ENCODE measurements at regions not wholly inside any gene's neighbourhood (a gene's known extent, or its start where the extent isn't known, plus 50 kb on each side); places are given as distances from the start of the nearest gene placed in this dataset.

GRCh38 chr2:14475994-14476393 is 156.5 kb upstream of the LRATD1 start:
- dilution Hi-C loops (cut with MboI; ENCODE audit: extremely low pct_ligation_motif_present, low sequenced_read_pairs) = no loop called here
- no peaks in the 10 kb centered on the region for H3K27me3 ChIP-seq (ENCODE audit: control insufficient read depth, extremely low read depth, insufficient read depth, low read length)
- TF ChIP-seq, protein P1, sequence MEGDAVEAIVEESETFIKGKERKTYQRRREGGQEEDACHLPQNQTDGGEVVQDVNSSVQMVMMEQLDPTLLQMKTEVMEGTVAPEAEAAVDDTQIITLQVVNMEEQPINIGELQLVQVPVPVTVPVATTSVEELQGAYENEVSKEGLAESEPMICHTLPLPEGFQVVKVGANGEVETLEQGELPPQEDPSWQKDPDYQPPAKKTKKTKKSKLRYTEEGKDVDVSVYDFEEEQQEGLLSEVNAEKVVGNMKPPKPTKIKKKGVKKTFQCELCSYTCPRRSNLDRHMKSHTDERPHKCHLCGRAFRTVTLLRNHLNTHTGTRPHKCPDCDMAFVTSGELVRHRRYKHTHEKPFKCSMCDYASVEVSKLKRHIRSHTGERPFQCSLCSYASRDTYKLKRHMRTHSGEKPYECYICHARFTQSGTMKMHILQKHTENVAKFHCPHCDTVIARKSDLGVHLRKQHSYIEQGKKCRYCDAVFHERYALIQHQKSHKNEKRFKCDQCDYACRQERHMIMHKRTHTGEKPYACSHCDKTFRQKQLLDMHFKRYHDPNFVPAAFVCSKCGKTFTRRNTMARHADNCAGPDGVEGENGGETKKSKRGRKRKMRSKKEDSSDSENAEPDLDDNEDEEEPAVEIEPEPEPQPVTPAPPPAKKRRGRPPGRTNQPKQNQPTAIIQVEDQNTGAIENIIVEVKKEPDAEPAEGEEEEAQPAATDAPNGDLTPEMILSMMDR (optimal IDR thresholded peaks at IDR 0.05 in 1 of 3, IDR thresholded peaks at IDR 0.05 in 1 of 3, conservative IDR thresholded peaks at IDR 0.05 in 1 of 3; ENCODE audit: extremely low read depth in 1 of 3, insufficient read depth in 2 of 3, low read length in 3 of 3) = no peak
- TF ChIP-seq EZH2 (IDR thresholded peaks at IDR 0.05; ENCODE audit: low read length) = no peak
- no peak overlapping the region for H3K4me2 ChIP-seq (ENCODE audit: control insufficient read depth, extremely low read depth, insufficient read depth, low read depth, low read length)
- H3K9ac ChIP-seq (ENCODE audit: control insufficient read depth, extremely low read depth, insufficient read depth, low read length) = no peak overlapping the region
- H3K36me3 ChIP-seq (ENCODE audit: control insufficient read depth in 2 of 2, extremely low read depth in 1 of 2, insufficient read depth in 2 of 2, low read length in 2 of 2) = no peaks in the 10 kb centered on the region
- no peak for DNase-seq (ENCODE audit: low read depth, low spot score)
- H3K9me1 ChIP-seq (ENCODE audit: control insufficient read depth, extremely low read depth, insufficient read depth, low read length) = no peaks in the 10 kb centered on the region
- no peaks in the 10 kb centered on the region for H3K9me3 ChIP-seq (ENCODE audit: control insufficient read depth, low read depth, low read length)
- no peak for FAIRE-seq
- H3K79me2 ChIP-seq (ENCODE audit: control insufficient read depth, insufficient read depth, low read length) = no peaks in the 10 kb centered on the region
- no peak overlapping the region for H3K27ac ChIP-seq (ENCODE audit: control insufficient read depth, insufficient read depth, low read length)
- H3K4me3 ChIP-seq (ENCODE audit: control insufficient read depth in 2 of 3, extremely low read depth in 1 of 3, insufficient read depth in 2 of 3, low read depth in 1 of 3, low read length in 3 of 3) = no peak overlapping the region
- H3K4me1 ChIP-seq (ENCODE audit: control insufficient read depth, extremely low read depth, insufficient read depth, low read length) = no peaks in the 10 kb centered on the region
- no peak overlapping the region for H2AFZ ChIP-seq (ENCODE audit: control insufficient read depth, low read length)
- no peaks in the 10 kb centered on the region for H4K20me1 ChIP-seq (ENCODE audit: control insufficient read depth, extremely low read depth, insufficient read depth, low read length)

DNA sequence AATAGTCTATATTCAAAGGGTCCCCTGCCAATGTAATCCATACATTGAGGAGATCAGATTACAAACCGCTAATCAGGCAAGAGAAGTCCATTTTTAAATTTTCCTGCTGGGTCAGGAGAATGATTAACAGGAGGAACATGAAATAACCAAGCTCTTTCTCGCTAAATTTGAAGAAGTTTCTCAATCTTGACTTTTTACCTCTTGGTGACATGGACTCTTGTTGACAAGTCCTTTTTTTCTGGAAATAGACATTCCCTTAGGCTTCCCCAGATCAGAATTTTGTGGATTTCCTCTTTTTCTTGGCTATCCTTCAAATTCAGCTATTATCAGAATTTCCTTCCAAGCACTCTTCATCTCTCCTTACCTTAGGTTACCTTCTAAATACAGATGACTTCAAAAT is 153.0 kb upstream of the LRATD1 start:
- Histone ChIP-seq H3K4me3 (ENCODE audit: control insufficient read depth in 2 of 3, extremely low read depth in 1 of 3, insufficient read depth in 2 of 3, low read depth in 1 of 3, low read length in 3 of 3) (no peak overlapping the region), H2AFZ (ENCODE audit: control insufficient read depth, low read length) (no peak overlapping the region), H3K79me2 (ENCODE audit: control insufficient read depth, insufficient read depth, low read length) (no peaks in the 10 kb centered on the region), H3K9me3 (ENCODE audit: control insufficient read depth, low read depth, low read length) (no peaks in the 10 kb centered on the region), H3K9ac (ENCODE audit: control insufficient read depth, extremely low read depth, insufficient read depth, low read length) (no peak overlapping the region), H3K4me1 (ENCODE audit: control insufficient read depth, extremely low read depth, insufficient read depth, low read length) (no peaks in the 10 kb centered on the region), H3K4me2 (ENCODE audit: control insufficient read depth, extremely low read depth, insufficient read depth, low read depth, low read length) (no peak overlapping the region), H3K27ac (ENCODE audit: control insufficient read depth, insufficient read depth, low read length) (no peak overlapping the region), H3K36me3 (ENCODE audit: control insufficient read depth in 2 of 2, extremely low read depth in 1 of 2, insufficient read depth in 2 of 2, low read length in 2 of 2) (no peaks in the 10 kb centered on the region), H3K27me3 (ENCODE audit: control insufficient read depth, extremely low read depth, insufficient read depth, low read length) (no peaks in the 10 kb centered on the region), H3K9me1 (ENCODE audit: control insufficient read depth, extremely low read depth, insufficient read depth, low read length) (no peaks in the 10 kb centered on the region), H4K20me1 (ENCODE audit: control insufficient read depth, extremely low read depth, insufficient read depth, low read length) (no peaks in the 10 kb centered on the region)
- DNase-seq (ENCODE audit: low read depth, low spot score) (no peak), FAIRE-seq (no peak)
- dilution Hi-C loops (cut with MboI; ENCODE audit: extremely low pct_ligation_motif_present, low sequenced_read_pairs) = no loop called here
- no peak for TF ChIP-seq EZH2 (IDR thresholded peaks at IDR 0.05; ENCODE audit: low read length)
- TF ChIP-seq, protein P1 (optimal IDR thresholded peaks at IDR 0.05 in 1 of 3, IDR thresholded peaks at IDR 0.05 in 1 of 3, conservative IDR thresholded peaks at IDR 0.05 in 1 of 3; ENCODE audit: extremely low read depth in 1 of 3, insufficient read depth in 2 of 3, low read length in 3 of 3) = no peak
